CD4-positive, alpha-beta T cell treated with Interleukin-4 for 1 hour (primary cell): ENCODE measurements at regions not wholly inside any gene's neighbourhood (a gene's known extent, or its start where the extent isn't known, plus 50 kb on each side); places are given as distances from the start of the nearest gene placed in this dataset.

ENCODE experiments used
- DNase-seq, 2 donors: peaks; one replicate each; pipeline ENCODE4 v3.0.0-alpha.2; 2020 to 2022

DNA sequence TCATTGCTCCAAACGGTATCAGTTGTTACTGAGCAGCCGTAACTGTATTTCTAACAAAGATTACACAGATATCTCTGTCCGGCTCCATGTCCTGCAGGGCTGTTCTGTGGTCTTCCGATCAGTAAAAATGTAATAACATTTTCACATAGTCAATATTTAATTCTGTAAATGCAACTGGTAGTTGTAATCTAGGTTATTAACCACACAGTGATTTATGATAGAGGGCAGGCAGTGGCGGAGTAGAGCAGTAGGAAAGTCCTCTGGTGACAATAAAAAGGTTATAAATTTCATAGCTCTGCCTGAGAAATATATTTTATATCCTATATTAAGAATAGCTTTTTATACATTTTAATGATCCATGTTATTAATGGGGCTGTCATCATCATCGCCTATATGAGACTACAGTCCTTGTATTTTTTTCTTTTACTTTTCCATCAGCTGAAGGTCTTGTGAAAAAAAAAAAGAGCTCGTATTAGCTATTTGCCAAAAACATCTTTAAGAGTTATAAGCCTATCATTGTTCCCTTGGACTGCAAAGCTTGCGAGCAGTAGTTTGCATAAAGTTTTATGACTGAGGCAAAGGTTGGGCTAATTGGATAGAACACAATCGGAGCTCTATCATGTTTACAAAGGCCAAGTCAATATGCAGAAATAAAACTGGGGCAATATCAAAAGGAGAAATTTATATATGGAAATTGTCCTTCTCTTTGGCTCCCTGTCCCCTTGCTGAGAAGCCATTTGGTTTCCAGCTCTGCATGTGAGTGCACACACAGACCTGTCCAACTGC is 648.0 kb downstream of the IRX1 start:
- DNase-seq = no peak

DNA sequence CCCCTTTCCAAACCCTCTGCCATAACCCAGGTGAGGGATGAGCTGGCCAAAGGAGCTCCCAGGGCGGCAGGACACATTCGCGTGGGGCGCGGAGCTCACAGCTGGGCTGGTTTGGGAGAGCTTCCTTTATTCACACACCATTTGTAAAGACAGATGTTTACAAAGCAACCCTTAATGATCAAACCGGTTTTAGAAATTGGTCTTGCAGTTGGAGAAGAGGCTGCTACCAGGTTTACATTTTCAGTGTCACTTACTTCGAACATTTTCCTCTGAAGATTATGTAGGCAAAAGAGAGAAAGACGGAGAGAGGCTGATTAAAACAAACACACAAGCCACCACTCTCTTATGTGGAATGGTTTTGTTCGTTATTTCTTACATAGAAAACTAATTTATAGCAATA is 648.7 kb downstream of the IRX1 start:
- no peak for DNase-seq

DNA sequence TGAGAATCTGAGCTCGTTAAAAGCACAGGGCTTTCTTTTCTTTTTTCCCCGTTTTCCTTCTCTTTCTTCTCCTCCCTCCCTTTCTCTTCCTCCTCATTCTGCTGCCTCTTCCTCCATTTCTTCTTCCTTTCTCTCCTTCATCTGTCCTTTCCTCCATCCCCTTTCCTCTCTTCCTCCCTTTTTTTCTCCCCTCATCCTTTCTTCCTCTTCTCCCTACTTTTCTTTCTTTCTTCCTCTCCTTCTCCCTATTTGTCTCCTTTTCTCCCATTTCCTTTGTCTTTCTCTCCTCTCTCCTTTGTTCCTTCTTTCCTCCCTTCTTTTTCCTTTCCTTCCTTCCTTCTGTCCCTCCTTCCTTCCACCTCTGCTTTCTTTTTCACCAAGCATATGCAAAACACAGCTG is 649.4 kb downstream of the IRX1 start:
- no peak for DNase-seq

DNA sequence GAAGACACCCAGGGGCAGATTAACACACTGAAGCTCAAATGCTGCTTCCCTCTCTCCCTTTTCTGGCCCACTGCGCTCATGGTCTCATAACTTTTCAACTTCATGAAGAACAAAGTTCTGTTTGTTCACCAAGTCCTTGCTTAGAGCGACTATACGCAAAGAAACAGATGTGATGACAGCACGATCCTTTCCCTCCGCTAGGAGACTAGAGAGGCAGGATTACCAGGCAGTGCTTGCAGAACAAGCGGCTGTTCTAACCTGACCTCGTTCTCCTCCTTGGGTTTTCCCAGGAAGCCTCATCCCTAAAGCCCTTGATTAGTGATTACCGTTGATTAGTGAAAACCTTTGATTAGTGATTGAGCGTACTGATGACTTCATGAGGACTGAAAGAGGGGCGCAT is 649.9 kb downstream of the IRX1 start:
- no peak for DNase-seq

DNA sequence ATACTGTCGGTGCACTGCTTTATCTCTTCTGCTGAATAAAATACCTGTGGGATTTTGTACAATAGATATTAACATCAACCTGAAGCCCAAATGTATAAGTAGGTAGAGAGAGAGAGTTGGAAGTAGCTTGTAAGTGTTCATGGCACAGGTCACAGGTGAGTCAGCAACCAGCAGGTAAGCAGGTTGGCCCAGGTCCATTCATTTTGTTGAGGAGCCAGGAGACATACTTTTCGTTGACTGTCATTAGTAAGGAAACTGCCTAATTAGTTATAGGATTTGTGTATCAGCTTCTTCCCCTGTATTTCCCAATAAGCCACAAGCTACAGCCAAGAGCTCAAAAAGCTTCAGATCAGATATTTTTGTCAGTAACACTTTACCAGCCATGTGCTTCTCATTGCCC is 650.8 kb downstream of the IRX1 start:
- DNase-seq = no peak

DNA sequence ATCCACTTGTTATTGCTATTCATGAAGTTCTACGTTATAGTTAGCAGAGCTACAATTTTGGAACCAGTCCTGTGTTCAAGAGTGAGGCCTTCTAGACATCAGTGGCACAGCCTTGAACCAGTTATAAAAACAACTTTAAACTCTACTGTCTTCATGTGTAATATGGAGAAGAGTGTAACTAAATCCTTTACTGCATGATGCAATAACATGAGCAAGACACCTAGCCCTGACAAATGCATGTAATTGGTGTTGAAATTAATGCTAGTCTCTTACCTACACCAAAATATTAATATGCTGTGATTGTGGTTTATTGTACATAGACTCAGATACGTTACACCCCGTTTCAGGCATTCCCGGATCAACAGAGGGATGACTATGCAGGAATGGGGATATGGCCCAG is 654.6 kb downstream of the IRX1 start:
- DNase-seq = no peak

DNA sequence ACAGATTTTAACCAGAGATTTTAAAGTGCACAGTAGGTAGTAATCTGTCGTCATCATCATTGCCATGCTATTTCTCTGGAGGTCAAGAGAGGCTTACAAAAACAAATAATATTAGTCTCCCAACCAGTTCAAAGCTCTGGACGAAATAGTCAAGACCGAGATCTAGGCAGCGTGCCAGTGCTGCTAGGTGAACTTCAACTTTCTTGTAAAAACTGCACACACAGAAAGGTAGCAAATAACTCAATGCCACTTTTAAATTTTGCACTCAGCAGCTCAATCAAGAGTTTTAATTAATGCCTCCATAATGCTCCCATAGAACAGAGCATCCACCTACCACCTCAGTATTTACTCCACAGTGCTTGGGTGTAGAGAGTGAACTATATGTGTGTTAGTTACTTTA is 656.8 kb downstream of the IRX1 start:
- no peak for DNase-seq

DNA sequence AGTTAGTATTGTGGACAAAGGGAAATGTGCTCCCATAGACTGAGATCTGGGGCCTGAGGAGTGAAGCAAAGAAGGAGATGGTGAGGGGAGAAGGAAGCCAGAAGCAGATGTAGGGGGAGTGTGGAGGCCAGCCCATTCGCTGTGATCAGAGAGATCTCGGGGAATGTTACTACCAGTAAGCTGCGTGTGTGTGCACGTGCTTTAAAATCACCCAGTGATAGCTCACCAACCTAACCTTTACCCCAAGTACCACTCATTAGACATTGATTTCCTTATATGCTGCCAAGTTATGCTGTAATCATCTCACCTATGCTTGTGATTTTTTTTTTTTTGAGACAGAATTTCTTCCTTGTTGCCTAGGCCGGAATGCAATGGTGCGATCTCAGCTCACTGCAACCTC is 659.1 kb downstream of the IRX1 start:
- no peak for DNase-seq

DNA sequence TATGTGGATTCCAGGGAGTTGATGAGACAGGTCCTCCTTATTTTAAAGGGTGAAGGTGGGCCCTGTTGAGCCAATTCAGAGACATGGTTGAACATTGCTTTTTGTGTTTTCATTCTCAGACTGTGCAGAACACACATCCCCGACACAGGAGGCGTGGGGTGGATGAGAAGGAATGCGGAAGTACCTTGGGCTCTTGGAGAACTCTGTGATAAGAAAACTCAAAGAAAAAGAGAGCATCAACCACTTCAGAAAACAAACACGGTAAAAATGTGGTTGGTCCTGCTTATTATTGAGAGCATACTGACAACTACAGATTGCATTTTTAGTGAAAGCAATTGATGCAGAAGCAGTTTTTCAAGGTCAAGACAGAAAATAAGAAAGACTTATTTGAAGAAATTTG is 659.8 kb downstream of the IRX1 start:
- DNase-seq = no peak

DNA sequence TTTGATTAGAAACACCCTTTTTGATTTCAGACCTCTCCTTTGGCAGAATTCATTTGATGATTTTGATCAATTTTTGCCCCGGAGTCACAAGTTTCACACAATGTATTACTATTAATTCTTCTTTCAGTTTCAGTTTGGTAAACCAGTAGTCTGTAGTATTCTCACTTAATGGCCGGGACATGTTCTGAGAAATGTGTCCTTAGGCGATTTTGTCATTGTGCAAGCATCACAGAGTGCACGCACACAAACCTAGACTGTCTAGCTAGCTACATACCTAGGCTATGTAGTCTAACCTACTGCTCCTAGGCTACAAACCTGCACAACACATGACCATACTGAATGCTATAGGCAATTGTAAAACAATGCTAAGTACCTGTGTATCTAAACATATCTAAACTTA is 662.5 kb downstream of the IRX1 start:
- no peak for DNase-seq

DNA sequence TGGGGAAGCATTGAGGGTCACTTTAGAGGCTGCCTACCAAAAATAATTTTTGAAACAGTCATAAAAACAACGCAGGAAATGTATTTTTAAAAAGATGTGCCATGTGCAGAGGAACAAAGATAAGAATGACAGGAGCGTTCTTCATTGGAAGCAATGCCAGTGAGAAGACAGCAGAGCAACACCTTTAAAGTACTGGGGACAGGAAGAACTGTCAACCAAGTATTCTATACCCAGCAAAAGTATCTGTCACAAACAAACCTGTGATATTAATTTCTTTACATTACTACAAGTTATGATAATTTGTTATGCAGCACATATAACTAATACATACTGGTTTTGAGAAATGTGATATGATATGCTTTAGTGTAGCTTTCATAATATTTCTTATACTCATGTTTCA is 675.6 kb downstream of the IRX1 start:
- no peak for DNase-seq

DNA sequence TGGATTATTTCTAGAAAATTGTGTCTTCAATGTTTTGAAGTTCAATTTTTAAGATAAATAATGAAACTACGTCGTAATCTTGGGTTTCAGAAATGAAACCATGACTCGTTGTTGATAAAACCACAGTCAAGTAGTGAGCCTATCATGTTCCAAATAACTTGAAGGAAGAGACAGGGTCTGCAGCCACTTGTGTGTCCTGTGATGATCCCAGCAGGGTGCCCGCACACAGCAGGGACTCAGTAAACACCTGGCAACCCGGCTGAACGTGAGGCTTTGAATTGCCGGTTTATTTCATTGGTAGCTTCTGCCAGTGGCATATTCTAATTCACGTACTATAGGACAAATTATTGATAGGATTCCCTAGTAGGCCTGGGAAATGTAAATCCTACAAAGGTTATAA is 679.6 kb downstream of the IRX1 start:
- no peak for DNase-seq

DNA sequence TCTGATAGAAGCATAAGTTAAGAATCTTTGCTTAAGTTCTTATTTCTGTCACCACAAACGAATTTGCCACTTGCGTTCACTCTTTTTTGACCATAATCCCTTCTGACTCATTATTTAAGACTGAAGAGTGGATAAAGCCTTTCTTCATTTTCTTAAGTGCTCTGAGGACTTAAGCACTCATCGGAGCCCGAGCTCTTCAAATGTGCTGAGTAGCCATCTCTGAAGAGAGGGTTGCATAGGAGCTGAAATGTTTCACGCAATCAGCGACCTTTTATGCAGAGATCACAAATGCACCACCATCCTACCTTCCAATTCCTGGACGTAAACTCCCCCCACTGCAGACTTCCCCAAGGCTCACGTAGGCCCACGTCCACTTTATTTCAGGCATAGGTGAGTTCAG is 699.2 kb downstream of the IRX1 start:
- DNase-seq = no peak

DNA sequence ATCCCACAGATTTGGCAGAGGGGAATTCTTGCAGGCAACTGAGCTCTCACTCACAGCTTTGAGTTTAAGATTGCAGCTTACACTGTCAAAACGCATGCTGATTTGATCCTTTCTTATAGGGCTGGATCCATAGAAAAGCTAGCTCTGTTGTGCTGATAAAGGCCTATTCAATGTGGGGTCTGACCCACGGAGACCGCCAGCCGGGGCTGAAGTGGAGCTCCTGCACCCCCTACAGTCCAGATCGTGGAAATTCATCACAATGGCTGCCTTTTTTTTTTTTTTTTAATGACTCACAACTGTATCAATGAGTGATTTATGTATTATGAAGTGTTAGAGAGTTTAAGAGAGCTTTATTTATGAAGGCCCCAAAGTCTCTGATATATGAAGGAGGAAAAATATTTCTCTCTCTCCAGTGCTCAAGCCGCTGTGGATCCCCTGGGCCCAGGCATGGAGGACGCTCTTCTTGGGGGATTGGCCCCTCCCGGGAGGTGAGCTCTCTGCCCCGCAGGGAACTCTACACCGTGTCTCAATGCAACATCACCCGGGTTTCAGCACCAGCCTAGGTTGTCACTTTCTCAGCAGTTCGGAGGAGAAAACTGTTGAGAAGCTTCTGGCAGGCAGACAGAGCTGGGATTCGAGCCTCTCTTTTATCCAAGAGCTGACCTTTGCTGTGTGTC is 700.2 kb downstream of the IRX1 start:
- no peak for DNase-seq

DNA sequence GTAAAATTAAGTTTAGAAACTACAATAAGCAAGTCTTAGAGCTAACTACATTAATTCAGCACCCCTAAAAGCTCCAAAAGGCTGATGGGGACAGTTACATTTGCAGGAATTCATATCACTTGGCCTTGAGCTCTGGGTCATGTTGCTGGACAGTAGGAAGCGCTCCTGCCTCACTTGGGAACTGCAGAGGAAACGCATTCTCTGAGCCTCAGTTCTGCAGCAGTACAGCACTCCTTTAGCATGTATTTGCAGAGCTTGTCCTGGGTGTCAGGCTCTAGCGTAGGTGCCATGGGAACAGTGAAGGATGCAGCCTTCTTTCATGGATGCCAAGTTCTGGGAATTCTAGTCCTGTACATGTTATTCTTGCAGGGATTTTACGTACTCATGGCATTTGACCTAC is 710.4 kb downstream of the IRX1 start:
- no peak for DNase-seq

DNA sequence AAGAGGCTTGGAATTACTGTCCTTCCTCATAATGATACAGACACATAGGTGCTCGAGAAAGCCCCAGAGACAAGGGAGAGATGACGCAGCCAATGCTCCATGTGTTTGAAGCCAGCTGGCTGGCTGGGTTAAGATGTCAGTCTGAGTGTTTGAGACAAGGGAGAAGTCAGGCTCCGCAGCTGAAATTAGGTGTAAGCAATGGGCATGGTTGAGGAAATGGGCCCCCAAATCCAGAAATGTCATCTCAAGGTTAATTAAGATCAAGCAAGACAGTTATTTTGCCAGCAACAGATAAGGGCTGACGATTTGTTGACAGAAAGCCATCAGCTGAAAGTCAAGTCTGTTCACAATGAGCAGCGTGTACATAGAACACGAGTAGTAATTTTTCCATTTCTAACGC is 713.4 kb downstream of the IRX1 start:
- no peak for DNase-seq

DNA sequence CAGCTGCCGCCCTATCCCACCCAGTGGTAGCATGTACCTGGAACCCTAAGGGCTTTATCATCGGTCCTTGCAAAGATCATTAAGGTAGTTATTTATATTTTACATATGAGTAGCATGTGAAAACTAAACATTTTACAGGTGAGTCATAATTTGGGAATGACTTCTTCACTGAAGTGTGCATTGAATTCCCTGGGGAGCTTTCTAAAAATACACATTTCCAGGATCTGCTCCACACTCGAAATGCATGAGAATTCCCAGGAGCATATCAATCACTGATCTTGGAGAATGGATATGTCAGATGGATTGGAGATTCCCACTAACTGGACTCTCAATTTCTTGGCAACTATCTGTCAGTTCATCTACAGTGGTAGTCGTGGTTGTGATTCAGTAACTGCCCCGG is 717.5 kb downstream of the IRX1 start:
- DNase-seq = no peak

DNA sequence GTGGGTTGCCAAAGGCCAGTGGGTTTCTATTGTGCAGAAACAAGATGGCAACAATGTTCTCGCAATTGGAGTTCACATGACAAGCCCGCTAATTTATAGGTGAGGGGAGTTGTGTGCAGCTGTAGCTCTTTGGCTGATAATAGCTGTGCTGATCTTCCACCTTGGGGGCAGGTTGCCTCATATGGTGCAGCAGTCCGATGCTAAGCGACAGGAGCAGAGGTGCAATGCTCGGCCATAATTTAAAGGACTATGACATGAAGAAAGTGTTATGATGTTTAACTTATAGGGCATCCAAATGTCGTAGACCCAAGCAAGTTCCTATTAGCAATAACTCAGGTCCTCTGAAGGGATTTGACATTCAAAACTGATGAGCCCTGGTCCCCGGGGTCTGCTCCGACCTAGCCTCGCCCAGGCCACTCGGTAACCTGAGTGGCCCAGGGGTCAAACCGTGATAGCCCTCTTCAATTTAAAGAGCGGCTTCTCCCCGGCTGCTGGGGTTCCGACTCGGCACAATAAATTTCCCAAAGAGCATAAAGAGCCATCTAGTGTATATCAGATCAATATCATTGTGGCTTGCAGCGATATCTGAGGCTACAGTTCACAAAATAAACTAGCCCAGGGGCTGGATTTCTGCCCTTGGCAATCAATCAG is 724.0 kb downstream of the IRX1 start:
- DNase-seq = no peak

DNA sequence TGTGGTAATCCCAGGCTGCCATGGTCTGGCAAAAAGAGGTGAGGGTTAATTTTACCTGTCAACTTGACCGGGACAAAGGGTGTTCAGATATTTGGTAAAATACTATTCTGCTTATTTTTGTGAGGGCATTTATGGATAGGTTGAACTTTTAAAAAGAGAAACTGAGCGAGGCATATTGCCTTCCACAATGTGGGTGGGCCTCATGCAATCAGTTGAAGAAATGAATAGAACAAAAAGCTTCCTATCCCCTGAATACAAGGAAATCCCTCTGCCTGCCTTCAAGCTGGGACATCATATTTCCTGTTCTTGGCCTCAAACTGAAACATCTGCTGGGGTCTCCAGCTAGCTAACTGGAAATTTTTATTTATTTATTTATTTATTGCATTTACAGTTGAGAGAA is 734.7 kb downstream of the IRX1 start:
- DNase-seq = no peak

DNA sequence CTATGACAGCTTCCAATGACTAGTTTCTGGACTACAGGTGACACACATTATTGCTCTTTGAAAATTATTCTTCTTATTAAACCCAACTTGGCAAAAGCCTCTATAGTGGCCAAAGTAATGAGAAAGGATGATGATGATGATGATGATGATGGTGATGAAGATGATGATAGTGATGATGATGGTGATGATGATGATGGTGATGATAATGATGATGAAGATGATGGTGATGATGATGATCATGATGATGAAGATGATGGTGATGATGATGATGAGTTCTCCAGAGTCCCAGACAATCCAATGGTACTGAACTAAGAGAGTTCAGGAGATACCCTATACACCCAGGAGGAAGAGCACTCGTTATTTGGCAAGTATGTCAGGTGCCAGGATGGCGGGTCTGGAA is 739.4 kb downstream of the IRX1 start:
- no peak for DNase-seq

DNA sequence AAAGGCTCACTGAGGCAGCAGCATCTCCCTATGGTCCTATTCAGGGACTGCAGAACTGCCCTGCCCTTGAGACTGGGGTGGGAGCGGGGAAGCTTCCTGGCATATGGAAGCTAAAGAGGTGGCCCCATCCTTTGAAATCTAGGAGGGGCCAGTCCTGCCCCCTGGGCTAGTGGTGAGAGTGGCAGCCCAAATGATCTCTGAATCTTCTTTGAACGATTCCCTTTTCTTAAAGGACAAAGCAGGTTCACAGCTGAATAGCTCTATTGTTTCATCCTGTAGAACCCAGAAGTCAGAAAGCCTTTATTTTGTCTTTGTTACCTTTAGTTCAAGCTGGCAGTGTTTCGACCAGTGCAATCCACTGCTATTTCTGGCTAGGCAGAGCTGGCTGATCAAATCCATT is 741.9 kb downstream of the IRX1 start:
- no peak for DNase-seq

DNA sequence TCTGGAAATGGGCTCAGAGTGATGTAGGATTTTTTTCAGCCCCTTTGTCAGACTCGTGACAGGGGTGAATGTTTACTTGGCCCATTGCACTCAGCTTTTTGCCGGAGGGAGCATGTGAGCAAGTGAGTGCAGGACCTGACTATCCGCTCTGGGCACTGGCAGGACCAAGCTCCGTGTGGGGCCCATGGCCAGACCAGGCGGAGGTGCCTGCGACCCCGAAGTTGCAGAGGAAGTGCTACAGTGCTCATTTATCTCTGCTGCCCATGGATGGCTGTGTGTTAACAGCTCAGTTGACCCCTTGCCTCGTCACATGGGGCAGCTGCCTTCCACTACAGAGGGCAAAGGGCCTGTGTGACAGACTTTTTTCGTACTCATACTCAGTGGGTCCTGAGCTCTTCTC is 744.3 kb downstream of the IRX1 start:
- no peak for DNase-seq

DNA sequence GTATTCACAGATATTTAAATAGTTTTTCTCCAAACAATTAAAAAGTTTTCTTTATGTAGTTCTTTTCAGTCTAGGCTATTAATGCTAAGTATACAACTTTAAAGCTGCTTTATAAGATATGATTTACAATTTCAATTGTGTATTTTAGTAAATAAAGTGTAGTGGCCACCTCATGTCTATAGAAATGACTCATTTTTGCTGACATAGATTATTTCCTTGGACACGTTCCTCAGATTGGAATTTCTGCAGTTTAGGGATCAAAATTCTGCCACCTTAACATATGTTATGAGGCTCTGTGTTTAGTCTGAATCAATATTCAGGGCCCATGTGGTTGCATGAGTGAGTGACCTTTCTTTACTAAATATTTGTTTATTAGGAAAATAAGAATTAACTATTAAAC is 750.2 kb downstream of the IRX1 start:
- no peak for DNase-seq

DNA sequence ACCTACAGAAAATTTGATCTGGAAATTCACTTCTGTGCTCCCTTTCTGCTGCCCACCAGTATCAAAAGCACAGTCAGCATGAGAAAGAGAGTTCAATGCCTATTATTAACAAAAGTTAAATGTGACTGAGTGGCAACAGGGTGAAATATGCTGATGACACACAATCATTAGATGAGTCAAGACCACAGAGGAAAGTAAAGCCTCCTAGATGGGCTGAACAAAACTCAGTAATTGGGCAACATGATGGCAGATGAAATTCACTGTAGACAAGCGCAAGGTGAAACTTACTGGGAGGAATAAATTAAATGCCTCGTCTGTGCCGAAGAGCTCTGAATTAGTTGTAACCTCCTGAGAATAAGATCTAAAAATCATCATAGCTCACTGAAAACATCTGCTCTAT is 752.8 kb downstream of the IRX1 start:
- DNase-seq = no peak

DNA sequence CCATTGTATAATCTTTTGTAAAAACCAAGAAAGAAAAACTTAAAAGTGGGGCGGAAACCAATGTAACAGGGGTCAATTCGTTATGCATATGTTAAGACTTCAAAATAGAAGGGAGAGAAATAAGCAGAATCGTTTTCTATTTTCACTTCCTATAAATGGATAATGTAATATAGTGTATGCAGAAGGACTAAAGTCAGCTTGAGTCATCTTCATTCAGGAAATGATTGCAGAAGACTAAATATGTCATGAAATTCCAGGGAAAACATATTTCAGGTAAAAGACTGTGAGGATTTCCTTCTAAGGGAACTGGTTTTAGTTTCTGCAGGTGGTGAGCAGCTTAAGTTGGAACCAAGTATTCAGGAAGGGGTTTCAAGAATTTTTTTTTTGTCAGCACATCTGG is 753.3 kb downstream of the IRX1 start:
- DNase-seq = no peak
